Common myeloid progenitor, CD34-positive (primary cell): ENCODE measurements at regions not wholly inside any gene's neighbourhood (a gene's known extent, or its start where the extent isn't known, plus 50 kb on each side); places are given as distances from the start of the nearest gene placed in this dataset.

Experiments
- CTCF ChIA-PET: fragments of 350-600 bp; sonication (Branson Sonifier 250); formaldehyde crosslinking; loops from one replicate; lab custom pipeline; 2021; ENCODE audit warnings: antibody characterized with exemption; lab: Charles Lee
- POLR2A ChIA-PET: fragments of 350-600 bp; sonication (Branson Sonifier 250); formaldehyde crosslinking; loops from one replicate; lab custom pipeline; 2021; ENCODE audit warnings: antibody characterized with exemption; lab: Charles Lee
- DNase-seq, 3 donors: peaks; one replicate each; pipeline versions ENCODE4 v3.0.0 to v3.0.0-alpha.2; 2013
- H3K27ac ChIP-seq, 2 experiments: 1 replicate in 1 of 2; 2 replicates in 1 of 2; pipeline ENCODE4 v1.7.0; 2013; ENCODE audit warnings: inconsistent platforms in 2 of 2, low read length in 2 of 2, mild to moderate bottlenecking in 2 of 2, low read depth in 1 of 2, moderate library complexity in 1 of 2; ENCODE audit not compliant: severe bottlenecking in 2 of 2, insufficient read depth in 1 of 2, poor library complexity in 1 of 2
- H3K27me3 ChIP-seq, 5 experiments: replicated peaks in 2 of 5; 1 replicate in 3 of 5; 2 replicates in 2 of 5; pipeline versions ENCODE4 v1.6.1 to v1.7.0; 2013; ENCODE audit warnings: low read length in 4 of 5, mild to moderate bottlenecking in 2 of 5, moderate library complexity in 2 of 5, inconsistent platforms in 1 of 5; ENCODE audit not compliant: insufficient read depth in 5 of 5, control insufficient read depth in 4 of 5
- H3K36me3 ChIP-seq, 4 experiments: 1 replicate in 2 of 4; 2 replicates in 2 of 4; pipeline versions ENCODE4 v1.6.1 to v1.7.0; 2013; ENCODE audit warnings: low read length in 3 of 4, control low read depth in 1 of 4, mild to moderate bottlenecking in 1 of 4; ENCODE audit not compliant: control insufficient read depth in 4 of 4, insufficient read depth in 4 of 4
- H3K4me1 ChIP-seq, 4 experiments: 1 replicate in 3 of 4; 2 replicates in 1 of 4; pipeline versions ENCODE4 v1.6.1 to v1.7.1; 2013; ENCODE audit warnings: low read length in 3 of 4, mild to moderate bottlenecking in 3 of 4, control low read depth in 1 of 4, inconsistent platforms in 1 of 4, moderate library complexity in 1 of 4; ENCODE audit not compliant: control insufficient read depth in 4 of 4, insufficient read depth in 4 of 4; ENCODE audit errors: control extremely low read depth in 1 of 4
- H3K4me3 ChIP-seq, 7 experiments: 1 replicate in 4 of 7; 2 replicates in 3 of 7; pipeline versions ENCODE4 v1.5.1 to v1.7.0; 2013; ENCODE audit warnings: mild to moderate bottlenecking in 7 of 7, low read length in 6 of 7, moderate library complexity in 6 of 7, inconsistent platforms in 2 of 7, low read depth in 2 of 7, control low read depth in 1 of 7; ENCODE audit not compliant: insufficient read depth in 4 of 7, control insufficient read depth in 1 of 7; ENCODE audit errors: extremely low read depth in 1 of 7
- H3K9me3 ChIP-seq, 5 experiments: 1 replicate in 4 of 5; 2 replicates in 1 of 5; pipeline versions ENCODE4 v1.6.1 to v1.7.1; 2013; ENCODE audit warnings: low read length in 4 of 5, mild to moderate bottlenecking in 2 of 5, inconsistent platforms in 1 of 5, low read depth in 1 of 5, moderate library complexity in 1 of 5; ENCODE audit not compliant: control insufficient read depth in 4 of 5, insufficient read depth in 2 of 5; ENCODE audit errors: control extremely low read depth in 1 of 5
- WGBS: methylation state at CpG from one replicate; pipeline ENCODE4 v1.1.5; 2013; ENCODE audit not compliant: insufficient coverage; 5-methylcytosine and 5-hydroxymethylcytosine counted together

GRCh38 chr4:162322054-162322453 lies 158.3 kb upstream of the FSTL5 start:
- 92% methylated on average over 6 of the region's 8 CpGs for WGBS
- ChIA-PET POLR2A (no interaction called here), CTCF (interaction anchor here (1.0 kb wide), 1 partner anchor 13 kb away, joined by 3 read pairs; no protein-coding TSS in a partner anchor)
- Histone ChIP-seq H3K27me3 (no peaks in the 10 kb centered on the region), H3K4me3 (no peak overlapping the region), H3K27ac (no peak overlapping the region), H3K36me3 (no peaks in the 10 kb centered on the region), H3K9me3 (no peaks in the 10 kb centered on the region), H3K4me1 (no peaks in the 10 kb centered on the region)
- DNase-seq, result no peak

- Histone ChIP-seq H3K4me1 (no peaks in the 10 kb centered on the region), H3K27ac (no peak overlapping the region), H3K27me3 (no peaks in the 10 kb centered on the region), H3K36me3 (no peaks in the 10 kb centered on the region), H3K4me3 (no peak overlapping the region), H3K9me3 (peaks cover 0 to 1% (median 0%) of the 10 kb centered on the region in 5 experiments)
- no peak for DNase-seq
- 100% methylated on average over 2 of the region's 2 CpGs for WGBS
- ChIA-PET CTCF (no interaction called here), POLR2A (no interaction called here)
These were observed 122.0 kb upstream of the FSTL5 start for GRCh38 chr4:162285753-162286152.

GRCh38 chr4:162282684-162283083 lies 118.9 kb upstream of the FSTL5 start:
- no peak for DNase-seq
- Histone ChIP-seq H3K36me3 (no peaks in the 10 kb centered on the region), H3K27me3 (no peaks in the 10 kb centered on the region), H3K27ac (no peak overlapping the region), H3K4me3 (no peak overlapping the region), H3K4me1 (no peaks in the 10 kb centered on the region), H3K9me3 (peaks cover 0 to 1% (median 0%) of the 10 kb centered on the region in 5 experiments)
- ChIA-PET CTCF (no interaction called here), POLR2A (no interaction called here)
- 100% methylated on average over 1 of the region's 3 CpGs for WGBS

- Histone ChIP-seq H3K36me3 (no peaks in the 10 kb centered on the region), H3K4me3 (no peak overlapping the region), H3K9me3 (no peaks in the 10 kb centered on the region), H3K4me1 (no peaks in the 10 kb centered on the region), H3K27ac (no peak overlapping the region), H3K27me3 (no peaks in the 10 kb centered on the region)
- CTCF ChIA-PET, result interaction anchor here (0.6 kb wide), 1 partner anchor 24 kb away, joined by 3 read pairs; no protein-coding TSS in a partner anchor
- peak in 2 of 3 donors; percentile 49 to 54 for DNase-seq
- POLR2A ChIA-PET, result no interaction called here
- no CpG with 5 or more reads among the region's 1 CpG for WGBS
These were observed 110.6 kb upstream of the FSTL5 start for GRCh38 chr4:162274354-162274753.

- Histone ChIP-seq H3K27me3 (no peaks in the 10 kb centered on the region), H3K9me3 (no peaks in the 10 kb centered on the region), H3K4me3 (no peak overlapping the region), H3K4me1 (no peaks in the 10 kb centered on the region), H3K36me3 (no peaks in the 10 kb centered on the region), H3K27ac (no peak overlapping the region)
- CTCF ChIA-PET, result interaction anchor here (1.0 kb wide), 1 partner anchor 15 kb away, joined by 3 read pairs; no protein-coding TSS in a partner anchor
- POLR2A ChIA-PET, result no interaction called here
- 100% methylated on average over 1 of the region's 2 CpGs for WGBS
- no peak for DNase-seq
These were observed 108.4 kb upstream of the FSTL5 start for GRCh38 chr4:162272215-162272614.

GRCh38 chr4:162268911-162269310 lies 105.1 kb upstream of the FSTL5 start:
- no CpG with 5 or more reads among the region's 4 CpGs for WGBS
- POLR2A ChIA-PET, result no interaction called here
- CTCF ChIA-PET, result no interaction called here
- no peak overlapping the region for H3K27ac ChIP-seq
- H3K27me3 ChIP-seq, result no peaks in the 10 kb centered on the region
- no peaks in the 10 kb centered on the region for H3K36me3 ChIP-seq
- H3K4me3 ChIP-seq, result no peak overlapping the region
- H3K4me1 ChIP-seq, result no peaks in the 10 kb centered on the region
- DNase-seq, result no peak
- H3K9me3 ChIP-seq, result peaks cover 0 to 18% (median 2%) of the 10 kb centered on the region in 5 experiments

GRCh38 chr4:162265802-162266201 lies 102.0 kb upstream of the FSTL5 start:
- H3K4me3 ChIP-seq, result no peak overlapping the region
- H3K4me1 ChIP-seq, result no peaks in the 10 kb centered on the region
- H3K9me3 ChIP-seq, result peaks cover 0 to 22% (median 2%) of the 10 kb centered on the region in 5 experiments
- POLR2A ChIA-PET, result no interaction called here
- H3K27me3 ChIP-seq, result no peaks in the 10 kb centered on the region
- CTCF ChIA-PET, result interaction anchor here (1.8 kb wide), 1 partner anchor 10 kb away, joined by 4 read pairs; no protein-coding TSS in a partner anchor
- WGBS, result 73% methylated on average over 1 of the region's 1 CpG
- no peak overlapping the region for H3K27ac ChIP-seq
- H3K36me3 ChIP-seq, result no peaks in the 10 kb centered on the region
- no peak for DNase-seq
